Loucy (cell line): ENCODE measurements at regions not wholly inside any gene's neighbourhood (a gene's known extent, or its start where the extent isn't known, plus 50 kb on each side); places are given as distances from the start of the nearest gene placed in this dataset.
"Not testable (repeated sequence)": the region's sequence is repeated elsewhere in the genome, so short reads cannot be mapped to it uniquely, and the experiment has no call there.

ENCODE experiments used
- H2AFZ ChIP-seq: fragments of 200-600 bp; sonication (generic); 2 replicates; pipeline ENCODE4 v1.6.0; 2016; ENCODE audit warnings: antibody characterized with exemption, mild to moderate bottlenecking, low read length, moderate library complexity
- H3F3A ChIP-seq: fragments of 200-600 bp; 2 replicates; pipeline ENCODE4 v1.6.0; 2016; ENCODE audit warnings: antibody characterized with exemption, low read depth, mild to moderate bottlenecking
- H3K27me3 ChIP-seq: fragments of 200-600 bp; sonication (generic); 2 replicates; pipeline ENCODE4 v1.6.1; 2014; ENCODE audit warnings: low read length, mild to moderate bottlenecking; ENCODE audit not compliant: insufficient read depth, poor library complexity, severe bottlenecking
- H3K36me3 ChIP-seq: fragments of 200-600 bp; sonication (generic); 2 replicates; pipeline ENCODE4 v1.6.1; 2016; ENCODE audit warnings: low read length; ENCODE audit not compliant: insufficient read depth
- H3K4me1 ChIP-seq: fragments of 200-600 bp; sonication (generic); 2 replicates; pipeline ENCODE4 v1.5.1; 2014; ENCODE audit warnings: low read length, mild to moderate bottlenecking; ENCODE audit not compliant: insufficient read depth, poor library complexity, severe bottlenecking
- H3K4me2 ChIP-seq: fragments of 200-600 bp; sonication (generic); 2 replicates; pipeline ENCODE4 v1.6.0; 2014; ENCODE audit warnings: antibody characterized with exemption, low read length, low read depth, mild to moderate bottlenecking; ENCODE audit not compliant: poor library complexity, severe bottlenecking
- H3K4me3 ChIP-seq: fragments of 200-600 bp; sonication (generic); 2 replicates; pipeline ENCODE4 v1.5.1; 2014; ENCODE audit warnings: low read length, mild to moderate bottlenecking, mixed read lengths; ENCODE audit not compliant: poor library complexity, severe bottlenecking
- H3K79me2 ChIP-seq: fragments of 200-600 bp; sonication (generic); 2 replicates; pipeline ENCODE4 v1.6.1; 2014; ENCODE audit warnings: low read length; ENCODE audit not compliant: insufficient read depth
- H3K9ac ChIP-seq: fragments of 200-600 bp; sonication (generic); 2 replicates; pipeline ENCODE4 v1.6.0; 2014; ENCODE audit warnings: mild to moderate bottlenecking, low read depth, low read length, moderate library complexity; ENCODE audit not compliant: poor library complexity, severe bottlenecking
- H3K9me2 ChIP-seq: fragments of 200-600 bp; sonication (generic); replicated peaks from 2 replicates; pipeline ENCODE4 v1.6.1; 2016; ENCODE audit warnings: low read depth, low read length, mixed read lengths
- H3K9me3 ChIP-seq: fragments of 200-600 bp; sonication (generic); 2 replicates; pipeline ENCODE4 v1.6.1; 2014; ENCODE audit warnings: mild to moderate bottlenecking, antibody characterized with exemption, low read length, low read depth; ENCODE audit not compliant: insufficient read depth
- H4K20me1 ChIP-seq: fragments of 200-600 bp; sonication (generic); 2 replicates; pipeline ENCODE4 v1.6.0; 2014; ENCODE audit warnings: antibody characterized with exemption, low read length, mild to moderate bottlenecking; ENCODE audit not compliant: insufficient read depth, poor library complexity, severe bottlenecking
- EZH2phosphoT487 ChIP-seq: fragments of 200-600 bp; IDR thresholded peaks from 2 replicates; pipeline ENCODE4 v1.6.1; 2018; ENCODE audit warnings: antibody characterized with exemption, mild to moderate bottlenecking, moderate library complexity, borderline replicate concordance
- TF ChIP-seq, protein P1 (sequence below): fragments of 200-600 bp; sonication (generic); conservative IDR thresholded peaks from 2 replicates; pipeline ENCODE4 v1.5.1; 2014; ENCODE audit warnings: mild to moderate bottlenecking, antibody characterized with exemption, low read length

DNA sequence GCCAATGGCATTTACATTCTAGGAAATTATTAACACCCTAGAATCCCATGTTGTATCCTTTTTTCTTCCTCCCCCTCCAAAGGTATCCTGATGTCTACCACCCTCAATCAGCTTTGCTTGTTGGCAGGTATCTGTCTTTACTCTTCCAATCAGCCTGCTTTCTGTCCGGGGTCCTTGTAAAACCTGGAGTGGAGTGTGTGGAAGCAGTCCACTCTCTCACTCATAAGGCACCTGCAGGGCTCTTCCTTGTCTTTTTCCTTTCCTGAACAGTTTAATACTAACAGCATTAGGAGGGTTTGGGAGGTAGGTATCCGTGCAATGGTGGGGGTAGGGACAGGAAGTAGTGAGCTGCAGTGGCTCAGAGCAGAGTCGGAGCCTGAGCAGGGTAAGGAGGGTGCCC lies 193.4 kb downstream of the BARX2 start:
- no peaks in the 10 kb centered on the region for H3K9me3 ChIP-seq
- no peaks in the 10 kb centered on the region for H3K79me2 ChIP-seq
- H3K9ac ChIP-seq, result no peak overlapping the region
- H3K4me3 ChIP-seq, result no peak overlapping the region
- H3K27me3 ChIP-seq, result no peaks in the 10 kb centered on the region
- TF ChIP-seq, protein P1, sequence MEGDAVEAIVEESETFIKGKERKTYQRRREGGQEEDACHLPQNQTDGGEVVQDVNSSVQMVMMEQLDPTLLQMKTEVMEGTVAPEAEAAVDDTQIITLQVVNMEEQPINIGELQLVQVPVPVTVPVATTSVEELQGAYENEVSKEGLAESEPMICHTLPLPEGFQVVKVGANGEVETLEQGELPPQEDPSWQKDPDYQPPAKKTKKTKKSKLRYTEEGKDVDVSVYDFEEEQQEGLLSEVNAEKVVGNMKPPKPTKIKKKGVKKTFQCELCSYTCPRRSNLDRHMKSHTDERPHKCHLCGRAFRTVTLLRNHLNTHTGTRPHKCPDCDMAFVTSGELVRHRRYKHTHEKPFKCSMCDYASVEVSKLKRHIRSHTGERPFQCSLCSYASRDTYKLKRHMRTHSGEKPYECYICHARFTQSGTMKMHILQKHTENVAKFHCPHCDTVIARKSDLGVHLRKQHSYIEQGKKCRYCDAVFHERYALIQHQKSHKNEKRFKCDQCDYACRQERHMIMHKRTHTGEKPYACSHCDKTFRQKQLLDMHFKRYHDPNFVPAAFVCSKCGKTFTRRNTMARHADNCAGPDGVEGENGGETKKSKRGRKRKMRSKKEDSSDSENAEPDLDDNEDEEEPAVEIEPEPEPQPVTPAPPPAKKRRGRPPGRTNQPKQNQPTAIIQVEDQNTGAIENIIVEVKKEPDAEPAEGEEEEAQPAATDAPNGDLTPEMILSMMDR, result no peak
- no peak for TF ChIP-seq EZH2phosphoT487
- no peaks in the 10 kb centered on the region for H3K36me3 ChIP-seq
- no peak overlapping the region for H2AFZ ChIP-seq
- H3K9me2 ChIP-seq, result no peaks in the 10 kb centered on the region
- H3K4me1 ChIP-seq, result no peaks in the 10 kb centered on the region
- H3F3A ChIP-seq, result no peaks in the 10 kb centered on the region
- H4K20me1 ChIP-seq, result no peaks in the 10 kb centered on the region
- H3K4me2 ChIP-seq, result no peak overlapping the region

DNA sequence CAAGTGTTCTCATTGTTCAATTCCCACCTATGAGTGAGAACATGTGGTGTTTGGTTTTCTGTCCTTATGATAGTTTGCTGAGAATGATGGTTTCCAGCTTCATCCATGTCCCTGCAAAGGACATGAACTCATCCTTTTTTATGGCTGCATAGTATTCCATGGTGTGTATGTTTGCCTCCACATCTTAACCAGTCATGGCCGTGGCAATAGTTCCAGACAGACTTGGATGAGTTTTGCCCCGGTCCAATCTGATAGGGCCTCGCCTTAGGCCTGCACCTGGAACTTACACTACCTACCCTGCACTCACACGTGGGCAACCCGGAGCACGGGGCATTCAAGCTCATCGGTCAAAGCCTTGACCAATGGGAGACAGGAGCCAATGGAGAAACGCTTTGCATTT lies 197.0 kb downstream of the BARX2 start:
- not testable (repeated sequence) for H3K9me3 ChIP-seq, H2AFZ ChIP-seq, H4K20me1 ChIP-seq, H3K4me2 ChIP-seq, H3F3A ChIP-seq, H3K4me3 ChIP-seq, H3K36me3 ChIP-seq, H3K4me1 ChIP-seq, H3K9ac ChIP-seq, H3K9me2 ChIP-seq, H3K79me2 ChIP-seq, H3K27me3 ChIP-seq

- Histone ChIP-seq H3K36me3 (no peaks in the 10 kb centered on the region), H3K9ac (no peak overlapping the region), H3K4me1 (no peaks in the 10 kb centered on the region), H3K4me2 (no peak overlapping the region), H2AFZ (no peak overlapping the region), H3K27me3 (no peaks in the 10 kb centered on the region), H4K20me1 (no peaks in the 10 kb centered on the region), H3K9me3 (no peaks in the 10 kb centered on the region), H3K79me2 (no peaks in the 10 kb centered on the region), H3K4me3 (no peak overlapping the region), H3F3A (no peaks in the 10 kb centered on the region), H3K9me2 (no peaks in the 10 kb centered on the region)
- TF ChIP-seq EZH2phosphoT487, result no peak
- TF ChIP-seq, protein P1, result no peak
Measured at GRCh38 chr11:129573161-129573560, 197.5 kb downstream of the BARX2 start.

- Histone ChIP-seq H3K9ac (no peak overlapping the region), H2AFZ (no peak overlapping the region), H3K4me2 (no peak overlapping the region), H3K36me3 (no peaks in the 10 kb centered on the region), H3K9me2 (no peaks in the 10 kb centered on the region), H3K4me3 (no peak overlapping the region), H3K4me1 (no peaks in the 10 kb centered on the region), H4K20me1 (no peaks in the 10 kb centered on the region), H3K79me2 (no peaks in the 10 kb centered on the region), H3K9me3 (no peaks in the 10 kb centered on the region), H3K27me3 (no peaks in the 10 kb centered on the region), H3F3A (no peaks in the 10 kb centered on the region)
- TF ChIP-seq, protein P1, result no peak
- TF ChIP-seq EZH2phosphoT487, result no peak
Measured at GRCh38 chr11:129574431-129574830, 198.8 kb downstream of the BARX2 start.
